ENCODE measurements at regions not wholly inside any gene's neighbourhood (a gene's known extent, or its start where the extent isn't known, plus 50 kb on each side); places are given as distances from the start of the nearest gene placed in this dataset.

GRCh38 chr5:29972597-29972996, 1220.9 kb upstream of the CDH6 start:
- no peak for DNase-seq (ENCODE audit: low read depth)

GRCh38 chr5:29963956-29964355, 1229.5 kb upstream of the CDH6 start:
- no peak for DNase-seq (ENCODE audit: low read depth)

- DNase-seq (ENCODE audit: low read depth), result no peak
These were observed 1233.2 kb upstream of the CDH6 start for GRCh38 chr5:29960323-29960722.

- DNase-seq (ENCODE audit: low read depth), result no peak
These were observed 1242.9 kb upstream of the CDH6 start for GRCh38 chr5:29950416-29951145.

GRCh38 chr5:29949301-29949872, 1244.1 kb upstream of the CDH6 start:
- DNase-seq (ENCODE audit: low read depth), result no peak

GRCh38 chr5:29944327-29944726, 1249.2 kb upstream of the CDH6 start:
- no peak for DNase-seq (ENCODE audit: low read depth)

GRCh38 chr5:29942089-29942488, 1251.4 kb upstream of the CDH6 start:
- DNase-seq (ENCODE audit: low read depth), result no peak

GRCh38 chr5:29939988-29940387, 1253.5 kb upstream of the CDH6 start:
- DNase-seq (ENCODE audit: low read depth), result no peak

GRCh38 chr5:29935371-29935770, 1258.1 kb upstream of the CDH6 start:
- no peak for DNase-seq (ENCODE audit: low read depth)

- no peak for DNase-seq (ENCODE audit: low read depth)
These were observed 1263.2 kb upstream of the CDH6 start for GRCh38 chr5:29930316-29930715.

- DNase-seq (ENCODE audit: low read depth), result no peak
These were observed 1269.4 kb upstream of the CDH6 start for GRCh38 chr5:29924107-29924506.

- DNase-seq (ENCODE audit: low read depth), result no peak
These were observed 1287.7 kb upstream of the CDH6 start for GRCh38 chr5:29905626-29906353.

GRCh38 chr5:29902859-29903258, 1290.6 kb upstream of the CDH6 start:
- no peak for DNase-seq (ENCODE audit: low read depth)

- no peak for DNase-seq (ENCODE audit: low read depth)
These were observed 1293.9 kb upstream of the CDH6 start for GRCh38 chr5:29899583-29899982.

- DNase-seq (ENCODE audit: low read depth), result no peak
These were observed 1295.6 kb upstream of the CDH6 start for GRCh38 chr5:29897916-29898315.

- DNase-seq (ENCODE audit: low read depth), result no peak
These were observed 1296.8 kb upstream of the CDH6 start for GRCh38 chr5:29896646-29897045.

GRCh38 chr5:29894668-29895067, 1298.8 kb upstream of the CDH6 start:
- no peak for DNase-seq (ENCODE audit: low read depth)

- DNase-seq (ENCODE audit: low read depth), result no peak
These were observed 1304.4 kb upstream of the CDH6 start for GRCh38 chr5:29889051-29889450.

GRCh38 chr5:29885595-29885994, 1307.9 kb upstream of the CDH6 start:
- no peak for DNase-seq (ENCODE audit: low read depth)

GRCh38 chr5:29882036-29882435, 1311.5 kb upstream of the CDH6 start:
- no peak for DNase-seq (ENCODE audit: low read depth)

- DNase-seq (ENCODE audit: low read depth), result no peak
These were observed 1314.1 kb upstream of the CDH6 start for GRCh38 chr5:29879401-29879800.

GRCh38 chr5:29878599-29878998, 1314.9 kb upstream of the CDH6 start:
- no peak for DNase-seq (ENCODE audit: low read depth)

GRCh38 chr5:29867155-29867554, 1326.3 kb upstream of the CDH6 start:
- DNase-seq (ENCODE audit: low read depth), result no peak

Measured in forelimb muscle (tissue), 1 donor.